ENCODE measurements at regions not wholly inside any gene's neighbourhood (a gene's known extent, or its start where the extent isn't known, plus 50 kb on each side); places are given as distances from the start of the nearest gene placed in this dataset.

DNA sequence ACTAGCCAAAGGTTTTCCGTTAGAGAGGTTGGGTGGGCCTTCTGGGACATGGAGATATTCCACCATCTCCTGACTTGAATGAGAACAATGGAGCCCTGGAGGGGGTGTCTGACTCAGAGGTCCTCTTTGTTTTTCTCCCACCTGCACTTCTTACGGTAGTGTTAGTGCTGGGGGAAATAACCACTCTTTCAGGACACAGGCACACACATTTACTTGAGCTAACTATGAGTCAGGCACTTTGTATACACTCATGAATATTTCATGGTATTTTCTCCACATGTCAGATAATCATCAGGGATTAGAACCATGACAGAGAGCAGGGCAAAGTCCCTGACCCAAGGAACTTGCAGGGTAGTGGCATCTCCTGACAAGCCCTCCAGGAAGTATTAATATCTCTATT is 439.1 kb downstream of the TSN start:
- H3K4me3 ChIP-seq (ENCODE audit: low read depth, low read length), result no peak overlapping the region
- H3K9me3 ChIP-seq (ENCODE audit: control insufficient read depth, insufficient read depth, low read depth, low read length), result no peaks in the 10 kb centered on the region
- ChIA-PET POLR2A (no interaction called here), CTCF (no interaction called here)
- no peaks in the 10 kb centered on the region for H3K4me1 ChIP-seq (ENCODE audit: control insufficient read depth, insufficient read depth, low read length)
- TF ChIP-seq ZNF701 (tag by site-specific recombination; IDR thresholded peaks at IDR 0.05) (no peak), ZNF792 (tag by site-specific recombination; IDR thresholded peaks at IDR 0.05) (no peak), ZBTB21 (tag by site-specific recombination; IDR thresholded peaks at IDR 0.05) (no peak), ZNF16 (tag by site-specific recombination; IDR thresholded peaks at IDR 0.05; ENCODE audit: low read depth) (no peak), ZNF335 (tag by site-specific recombination; conservative IDR thresholded peaks at IDR 0.05) (no peak), WT1 (tag by site-specific recombination; IDR thresholded peaks at IDR 0.05) (no peak), ZNF311 (tag by site-specific recombination; IDR thresholded peaks at IDR 0.05; ENCODE audit: borderline replicate concordance) (no peak), KLF10 (tag by site-specific recombination; IDR thresholded peaks at IDR 0.05) (no peak), TCF7L2 (IDR thresholded peaks at IDR 0.05; ENCODE audit: borderline replicate concordance, low read depth, low read length) (no peak), ZNF660 (tag by site-specific recombination; IDR thresholded peaks at IDR 0.05) (no peak), ZBTB7A (tag by site-specific recombination; IDR thresholded peaks at IDR 0.05; ENCODE audit: low read depth) (no peak), ZNF202 (tag by site-specific recombination; IDR thresholded peaks at IDR 0.05; ENCODE audit: borderline replicate concordance) (no peak)
- TF ChIP-seq, protein P1, sequence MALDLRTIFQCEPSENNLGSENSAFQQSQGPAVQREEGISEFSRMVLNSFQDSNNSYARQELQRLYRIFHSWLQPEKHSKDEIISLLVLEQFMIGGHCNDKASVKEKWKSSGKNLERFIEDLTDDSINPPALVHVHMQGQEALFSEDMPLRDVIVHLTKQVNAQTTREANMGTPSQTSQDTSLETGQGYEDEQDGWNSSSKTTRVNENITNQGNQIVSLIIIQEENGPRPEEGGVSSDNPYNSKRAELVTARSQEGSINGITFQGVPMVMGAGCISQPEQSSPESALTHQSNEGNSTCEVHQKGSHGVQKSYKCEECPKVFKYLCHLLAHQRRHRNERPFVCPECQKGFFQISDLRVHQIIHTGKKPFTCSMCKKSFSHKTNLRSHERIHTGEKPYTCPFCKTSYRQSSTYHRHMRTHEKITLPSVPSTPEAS (tag by site-specific recombination; IDR thresholded peaks at IDR 0.05), result no peak
- TF ChIP-seq, protein P2, sequence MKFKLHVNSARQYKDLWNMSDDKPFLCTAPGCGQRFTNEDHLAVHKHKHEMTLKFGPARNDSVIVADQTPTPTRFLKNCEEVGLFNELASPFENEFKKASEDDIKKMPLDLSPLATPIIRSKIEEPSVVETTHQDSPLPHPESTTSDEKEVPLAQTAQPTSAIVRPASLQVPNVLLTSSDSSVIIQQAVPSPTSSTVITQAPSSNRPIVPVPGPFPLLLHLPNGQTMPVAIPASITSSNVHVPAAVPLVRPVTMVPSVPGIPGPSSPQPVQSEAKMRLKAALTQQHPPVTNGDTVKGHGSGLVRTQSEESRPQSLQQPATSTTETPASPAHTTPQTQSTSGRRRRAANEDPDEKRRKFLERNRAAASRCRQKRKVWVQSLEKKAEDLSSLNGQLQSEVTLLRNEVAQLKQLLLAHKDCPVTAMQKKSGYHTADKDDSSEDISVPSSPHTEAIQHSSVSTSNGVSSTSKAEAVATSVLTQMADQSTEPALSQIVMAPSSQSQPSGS (tag by site-specific recombination; IDR thresholded peaks at IDR 0.05; ENCODE audit: low read depth), result no peak
- no peak overlapping the region for H3K27ac ChIP-seq (ENCODE audit: extremely low read depth, low read depth, low read length)
- no peaks in the 10 kb centered on the region for H3K36me3 ChIP-seq (ENCODE audit: control insufficient read depth in 2 of 2, insufficient read depth in 1 of 2, low read length in 2 of 2)

DNA sequence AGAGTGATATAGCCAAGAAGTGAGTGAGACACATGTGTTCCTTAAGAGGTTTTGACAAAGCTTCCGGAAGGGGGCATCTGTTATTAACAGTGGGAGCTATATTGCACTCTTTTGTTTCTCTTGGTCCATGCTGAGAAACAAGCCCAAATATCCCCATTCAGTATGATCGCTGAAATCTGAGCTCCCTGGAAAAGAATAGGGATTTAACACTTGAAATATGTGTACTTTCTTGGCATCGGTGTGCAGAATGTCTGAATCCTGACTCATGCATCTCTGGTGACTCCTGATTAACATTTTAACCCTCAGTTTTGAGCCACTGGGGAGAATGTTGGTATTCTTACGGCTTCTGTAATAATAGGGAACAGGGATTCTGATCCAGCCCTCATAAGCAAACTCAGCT is 448.1 kb downstream of the TSN start:
- ChIA-PET CTCF (interaction anchor here (1.2 kb wide), 1 partner anchor 10 kb away, joined by 3 read pairs; no protein-coding TSS in a partner anchor), POLR2A (interaction anchor here (0.6 kb wide), 1 partner anchor 530 kb away, joined by 3 read pairs; no protein-coding TSS in a partner anchor)
- TF ChIP-seq ZNF624 (tag by site-specific recombination; IDR thresholded peaks at IDR 0.05) (no peak), ZNF324 (tag by site-specific recombination; IDR thresholded peaks at IDR 0.05) (no peak), ZNF423 (tag by site-specific recombination; IDR thresholded peaks at IDR 0.05) (no peak), YY2 (tag by site-specific recombination; IDR thresholded peaks at IDR 0.05) (no peak), ZFP3 (tag by site-specific recombination; IDR thresholded peaks at IDR 0.05; ENCODE audit: low read depth) (no peak), ZNF214 (tag by site-specific recombination; IDR thresholded peaks at IDR 0.05; ENCODE audit: borderline replicate concordance) (no peak), ZNF560 (tag by site-specific recombination; IDR thresholded peaks at IDR 0.05; ENCODE audit: borderline replicate concordance) (no peak), SP7 (tag by site-specific recombination; IDR thresholded peaks at IDR 0.05) (no peak), YY1 (tag by site-specific recombination; IDR thresholded peaks at IDR 0.05) (no peak), ZBTB20 (tag by site-specific recombination; IDR thresholded peaks at IDR 0.05) (no peak), ZNF501 (tag by site-specific recombination; IDR thresholded peaks at IDR 0.05) (no peak), ZNF350 (tag by site-specific recombination; IDR thresholded peaks at IDR 0.05) (no peak), ZFP41 (tag by site-specific recombination; IDR thresholded peaks at IDR 0.05; ENCODE audit: borderline replicate concordance) (no peak)
- Histone ChIP-seq H3K36me3 (ENCODE audit: control insufficient read depth in 2 of 2, insufficient read depth in 1 of 2, low read length in 2 of 2) (no peaks in the 10 kb centered on the region), H3K27ac (ENCODE audit: extremely low read depth, low read depth, low read length) (no peak overlapping the region), H3K4me1 (ENCODE audit: control insufficient read depth, insufficient read depth, low read length) (no peaks in the 10 kb centered on the region), H3K9me3 (ENCODE audit: control insufficient read depth, insufficient read depth, low read depth, low read length) (no peaks in the 10 kb centered on the region), H3K4me3 (ENCODE audit: low read depth, low read length) (no peak overlapping the region)
